ENCODE measurements at regions not wholly inside any gene's neighbourhood (a gene's known extent, or its start where the extent isn't known, plus 50 kb on each side); places are given as distances from the start of the nearest gene placed in this dataset.
"Not testable (repeated sequence)": the region's sequence is repeated elsewhere in the genome, so short reads cannot be mapped to it uniquely, and the experiment has no call there.

- DNase-seq (ENCODE audit: low read depth in 2 of 2) = no peak
Measured at GRCh38 chrX:2640436-2641150, 50.5 kb upstream of the CD99 start.

DNA sequence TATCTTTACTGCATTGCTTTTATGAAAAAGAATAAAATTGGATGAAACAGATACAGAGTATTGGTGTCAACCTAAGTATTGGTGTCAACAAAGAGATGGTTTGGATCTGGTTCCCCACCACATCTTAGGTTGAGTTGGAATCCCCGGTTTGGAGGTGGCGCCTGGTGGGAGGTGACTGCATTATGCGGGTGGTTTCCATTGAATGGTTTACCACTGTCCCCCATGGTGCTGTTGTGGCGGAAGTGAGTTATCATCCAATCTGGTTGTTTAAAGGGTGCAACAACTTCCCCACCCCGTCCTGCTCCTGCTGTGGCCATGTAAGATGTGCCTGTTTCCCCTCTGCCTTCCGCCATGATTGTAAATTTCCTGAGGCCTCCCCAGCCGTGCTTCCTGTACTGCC lies 52.8 kb upstream of the CD99 start:
- no peak for DNase-seq (ENCODE audit: low read depth in 2 of 2)

DNA sequence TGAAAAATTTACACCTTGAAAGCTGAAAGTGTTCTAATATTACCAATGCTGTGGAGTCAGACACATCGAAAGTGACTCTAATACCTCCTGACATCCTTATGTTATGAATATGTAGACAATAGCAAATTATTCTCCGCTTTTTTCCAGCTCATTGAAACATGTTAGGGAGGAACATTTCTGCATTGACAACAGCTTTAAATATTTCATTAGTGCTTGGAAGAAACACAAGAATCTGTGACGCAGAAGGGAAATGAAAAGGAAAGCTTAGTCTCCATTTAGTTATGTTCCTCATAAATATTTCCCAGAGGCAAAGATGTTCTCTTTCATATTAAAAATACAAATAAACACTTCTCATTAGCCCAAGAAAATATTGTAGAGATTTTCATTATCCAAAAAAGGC lies 55.8 kb upstream of the CD99 start:
- no peak for DNase-seq (ENCODE audit: low read depth in 2 of 2)

DNA sequence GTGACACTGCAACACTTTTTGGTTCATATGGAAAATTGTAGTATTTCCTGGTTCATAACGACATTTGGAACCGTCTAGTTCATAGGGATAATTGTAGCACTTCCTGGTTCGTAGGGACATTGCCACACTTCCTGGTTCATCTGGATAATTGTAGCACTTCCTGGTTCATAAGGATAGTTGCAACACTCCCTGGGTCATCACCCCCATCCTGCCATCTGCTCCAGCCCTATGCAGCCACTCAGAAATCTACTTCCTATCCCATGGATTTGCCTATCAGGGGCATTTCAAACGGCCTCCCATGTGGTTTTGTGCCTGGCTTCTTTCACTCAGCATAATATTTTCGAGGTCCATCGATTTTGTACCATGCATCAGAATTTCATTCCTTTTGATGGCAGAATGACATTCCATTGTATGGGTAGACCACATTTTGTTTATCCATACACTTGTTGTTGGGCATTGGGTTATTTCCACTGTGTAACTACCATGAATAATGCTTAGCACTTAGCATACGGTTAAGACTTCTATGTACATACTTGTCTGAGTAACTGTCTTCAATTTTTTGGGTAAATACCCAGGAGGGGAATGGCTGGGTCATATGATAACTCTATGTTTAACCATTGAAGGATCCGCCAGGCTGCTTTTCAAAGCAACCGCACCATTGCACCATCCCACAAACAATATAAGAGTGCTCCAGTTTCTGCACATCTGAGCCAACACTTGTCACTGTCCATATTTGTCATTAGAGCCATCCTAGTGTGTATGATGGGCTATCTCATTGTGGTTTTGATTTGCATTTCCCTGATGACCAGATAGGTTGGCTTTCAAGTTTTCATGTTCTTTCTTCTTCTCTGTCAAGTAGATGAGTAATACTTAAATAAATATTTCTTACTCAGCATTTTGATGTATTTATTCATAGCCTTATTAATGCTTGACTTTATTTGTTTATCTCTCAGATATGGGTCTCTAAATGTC lies 58.3 kb upstream of the CD99 start:
- no peak for DNase-seq (ENCODE audit: low read depth in 2 of 2)

DNA sequence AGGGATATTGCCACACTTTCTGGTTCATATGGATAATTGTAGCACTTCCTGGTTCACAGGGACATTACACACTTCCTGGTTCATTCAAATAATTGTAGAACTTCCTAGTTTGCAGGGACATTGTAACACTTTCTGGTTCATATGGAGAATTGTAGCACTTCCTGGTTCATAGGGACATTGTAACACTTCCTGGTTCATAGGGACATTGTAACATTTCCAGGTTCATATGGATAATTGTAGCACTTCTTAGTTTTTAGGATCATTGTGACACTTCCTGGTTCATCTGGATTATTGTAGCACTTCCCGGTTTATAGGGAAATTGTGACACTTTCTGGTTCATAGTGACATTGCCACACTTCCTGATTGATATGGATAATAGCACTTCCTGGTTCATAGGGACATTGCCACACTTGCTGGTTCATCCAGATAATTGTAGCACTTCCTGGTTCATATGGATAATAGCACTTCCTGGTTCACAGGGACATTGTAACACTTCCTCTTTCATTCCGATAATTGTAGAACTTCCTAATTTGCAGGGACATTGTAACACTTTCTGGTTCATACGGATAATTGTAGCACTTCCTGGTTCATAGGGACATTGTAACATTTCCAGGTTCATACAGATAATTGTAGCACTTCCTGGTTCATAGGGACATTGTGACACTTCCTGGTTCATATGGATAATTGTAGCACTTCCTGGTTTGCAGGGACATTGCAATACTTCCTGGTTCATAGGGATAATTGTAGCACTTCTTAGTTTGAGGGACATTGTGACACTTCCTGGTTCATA lies 59.2 kb upstream of the CD99 start:
- DNase-seq (ENCODE audit: low read depth in 2 of 2) = no peak

- DNase-seq (ENCODE audit: low read depth in 2 of 2) = not testable (repeated sequence)
Measured at GRCh38 chrX:2630935-2631742, 60.0 kb upstream of the CD99 start.

DNA sequence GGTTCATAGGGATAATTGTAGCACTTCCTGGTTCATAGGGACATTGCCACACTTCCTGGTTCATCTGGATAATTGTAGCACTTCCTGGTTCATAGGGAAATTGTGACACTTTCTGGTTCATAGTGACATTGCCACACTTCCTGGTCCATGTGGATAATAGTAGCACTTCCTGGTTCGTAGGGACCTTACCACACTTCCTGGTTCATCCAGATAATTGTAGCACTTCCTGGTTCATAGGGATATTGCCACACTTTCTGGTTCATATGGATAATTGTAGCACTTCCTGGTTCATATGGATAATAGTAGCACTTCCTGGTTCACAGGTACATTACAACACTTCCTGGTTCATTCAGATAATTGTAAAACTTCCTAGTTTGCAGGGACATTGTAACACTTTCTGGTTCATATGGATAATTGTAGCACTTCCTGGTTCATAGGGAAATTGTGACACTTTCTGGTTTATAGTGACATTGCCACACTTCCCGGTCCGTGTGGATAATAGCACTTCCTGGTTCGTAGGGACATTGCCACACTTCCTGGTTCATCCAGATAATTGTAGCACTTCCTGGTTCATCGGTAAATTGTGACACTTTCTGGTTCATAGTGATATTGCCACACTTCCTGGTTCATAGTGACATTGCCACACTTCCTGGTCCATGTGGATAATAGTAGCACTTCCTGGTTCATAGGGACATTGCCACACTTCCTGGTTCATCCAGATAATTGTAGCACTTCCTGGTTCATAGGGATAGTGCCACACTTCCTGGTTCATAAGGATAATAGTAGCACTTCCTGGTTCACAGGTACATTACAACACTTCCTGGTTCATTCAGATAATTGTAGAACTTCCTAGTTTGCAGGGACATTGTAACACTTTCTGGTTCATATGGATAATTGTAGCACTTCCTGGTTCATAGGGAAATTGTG lies 60.8 kb upstream of the CD99 start:
- DNase-seq (ENCODE audit: low read depth in 2 of 2) = not testable (repeated sequence)

GRCh38 chrX:2629316-2630007 lies 61.6 kb upstream of the CD99 start:
- DNase-seq (ENCODE audit: low read depth in 2 of 2) = no peak

DNA sequence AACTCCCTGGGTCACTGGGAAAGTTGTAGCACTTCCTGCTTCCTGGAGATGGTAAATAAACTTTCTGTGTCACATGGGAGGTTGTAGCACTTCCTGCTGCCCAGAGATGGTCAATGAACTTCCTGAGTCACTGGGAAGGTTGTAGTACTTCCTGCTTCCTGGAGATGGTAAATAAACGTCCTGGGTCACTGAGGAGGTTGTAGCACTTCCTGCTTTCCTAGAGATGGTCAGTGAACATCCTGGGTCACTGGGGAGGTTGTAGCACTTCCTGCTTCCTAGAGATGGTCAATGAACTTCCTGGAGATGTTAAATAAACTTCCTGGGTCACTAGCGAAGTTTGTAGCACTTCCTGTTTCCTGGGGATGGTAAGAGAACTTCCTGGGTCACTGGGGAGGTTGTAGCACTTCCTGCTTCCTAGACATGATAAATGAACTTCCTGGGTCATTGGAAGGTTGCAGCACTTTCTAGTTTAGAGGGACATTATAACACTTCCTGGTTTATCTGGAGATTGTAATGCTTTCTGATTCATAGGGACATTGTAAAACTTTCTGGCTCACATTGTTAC lies 62.3 kb upstream of the CD99 start:
- no peak for DNase-seq (ENCODE audit: low read depth in 2 of 2)

DNA sequence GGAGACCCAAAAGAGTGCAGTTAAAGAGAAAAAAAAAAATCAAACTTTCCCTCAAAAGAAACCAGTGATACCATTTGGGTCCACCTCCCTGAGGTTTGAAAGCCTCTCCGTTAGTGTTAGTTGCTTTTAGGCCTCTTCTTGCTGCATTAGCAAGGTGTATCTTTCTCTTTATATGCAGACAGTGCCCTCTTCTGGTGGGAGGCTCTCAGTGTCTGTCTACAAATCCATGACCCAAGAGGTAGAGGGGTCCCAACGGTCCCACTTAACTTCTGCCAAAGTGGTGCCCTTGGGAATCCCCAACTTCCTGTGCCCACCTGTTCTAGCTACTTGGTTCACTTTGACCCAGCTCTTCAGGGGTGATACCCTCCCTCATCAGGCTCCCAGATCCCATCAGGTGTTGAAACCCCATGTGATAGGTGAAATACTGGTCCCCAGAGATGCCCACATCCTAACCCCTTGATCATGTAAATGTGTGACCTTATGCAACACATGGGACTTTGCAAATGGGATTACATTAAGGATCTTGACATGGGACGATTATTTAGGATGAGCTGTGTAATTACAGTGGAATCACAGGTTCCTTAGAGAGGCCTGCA lies 63.7 kb upstream of the CD99 start:
- DNase-seq (ENCODE audit: low read depth in 2 of 2) = no peak

- DNase-seq (ENCODE audit: low read depth in 2 of 2) = no peak
Measured at GRCh38 chrX:2626750-2627149, 64.3 kb upstream of the CD99 start.

- no peak for DNase-seq (ENCODE audit: low read depth in 2 of 2)
Measured at GRCh38 chrX:2620576-2620975, 70.5 kb upstream of the CD99 start.

GRCh38 chrX:2618516-2618915 lies 72.6 kb upstream of the CD99 start:
- no peak for DNase-seq (ENCODE audit: low read depth in 2 of 2)

DNA sequence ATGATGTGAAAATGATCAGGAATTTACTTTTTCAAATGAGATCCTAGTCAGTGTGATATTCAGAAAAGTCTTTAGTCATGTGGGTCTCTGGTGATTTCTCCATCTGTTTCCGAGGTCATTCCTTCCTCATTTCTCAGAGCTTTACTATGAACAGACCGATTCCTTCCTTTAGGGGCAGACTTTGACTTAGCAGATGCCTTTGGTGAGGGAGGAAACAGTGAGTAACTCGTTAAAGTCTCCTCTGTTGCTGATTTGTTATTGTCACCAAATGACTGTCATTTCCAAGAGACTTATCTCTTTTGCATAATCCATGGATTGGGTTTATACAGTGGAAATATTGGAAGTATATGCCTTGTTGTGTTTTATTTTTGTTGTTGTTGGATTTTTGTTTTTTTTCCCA lies 76.2 kb upstream of the CD99 start:
- DNase-seq (ENCODE audit: low read depth in 2 of 2) = no peak

DNA sequence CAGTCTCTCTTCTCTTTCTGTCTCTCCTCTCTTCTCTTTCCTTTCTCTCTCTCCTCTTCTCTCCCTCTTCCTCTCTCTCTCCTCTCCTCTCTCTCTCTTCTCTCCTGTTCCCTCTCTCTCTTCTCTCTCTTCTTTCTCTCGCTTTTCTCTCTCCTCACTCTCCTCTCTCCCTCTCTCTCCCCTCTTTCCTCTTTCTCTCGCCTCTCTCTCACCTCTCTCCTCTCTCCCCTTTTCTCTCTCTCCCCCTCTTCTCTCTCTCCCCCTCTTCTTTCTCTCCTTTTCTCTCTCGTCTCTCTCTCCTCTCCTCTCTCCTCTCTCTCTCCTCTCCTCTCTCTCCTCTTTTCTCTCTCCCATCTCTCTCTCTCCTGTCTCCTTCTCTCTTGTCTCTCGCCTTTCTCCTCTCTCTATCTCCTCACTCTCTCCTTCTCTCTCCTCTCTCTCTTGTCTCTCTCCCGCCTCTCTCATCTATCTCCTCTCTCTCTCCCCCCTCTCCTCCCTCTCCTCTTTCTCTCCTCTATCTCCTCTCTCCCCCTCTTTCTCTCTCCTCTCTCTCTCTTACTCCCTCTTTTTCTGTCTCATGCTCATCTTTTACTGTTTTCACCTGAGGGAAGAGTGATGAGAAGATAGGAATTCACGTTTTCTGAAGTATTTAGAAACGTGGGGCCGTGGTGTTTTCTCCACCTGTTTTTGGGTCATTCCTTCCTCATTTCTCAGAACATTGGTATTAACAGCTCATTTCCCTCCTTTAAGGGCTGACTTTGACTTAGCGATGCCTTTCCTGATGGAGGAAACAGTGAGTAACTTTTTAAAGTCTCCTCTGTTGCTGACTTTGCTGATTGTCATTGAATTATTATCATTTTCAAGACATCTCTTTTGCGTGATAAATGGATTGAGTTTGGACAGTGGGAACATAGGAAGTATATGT lies 80.6 kb upstream of the CD99 start:
- DNase-seq (ENCODE audit: low read depth in 2 of 2) = no peak

- DNase-seq (ENCODE audit: low read depth in 2 of 2) = no peak
Measured at GRCh38 chrX:2609431-2610238, 81.5 kb upstream of the CD99 start.

Measured in stimulated activated CD8-positive, alpha-beta memory T cell treated with anti-CD3 and anti-CD28 coated beads, Interleukin-2, amount 100 ng/mL, for 48 hours (primary cell).